CD4-positive, alpha-beta T cell treated with Interleukin-6 at 100 ng/mL for 8 hours (primary cell): ENCODE measurements at regions not wholly inside any gene's neighbourhood (a gene's known extent, or its start where the extent isn't known, plus 50 kb on each side); places are given as distances from the start of the nearest gene placed in this dataset.

Experiments
- DNase-seq: peaks from one replicate; pipeline ENCODE4 v3.0.0-alpha.2; 2020; ENCODE audit warnings: mixed read lengths, low spot score

- no peak for DNase-seq
Measured at GRCh38 chr5:2184563-2185540, 302.1 kb upstream of the IRX4 start.

- DNase-seq = no peak
Measured at GRCh38 chr5:2184026-2184366, 301.3 kb upstream of the IRX4 start.

- DNase-seq = no peak
Measured at GRCh38 chr5:2183154-2184025, 300.7 kb upstream of the IRX4 start.

GRCh38 chr5:2182020-2182419 is 299.3 kb upstream of the IRX4 start:
- DNase-seq = no peak

GRCh38 chr5:2181557-2181956 is 298.8 kb upstream of the IRX4 start:
- no peak for DNase-seq

- no peak for DNase-seq
Measured at GRCh38 chr5:2181149-2181548, 298.4 kb upstream of the IRX4 start.

- no peak for DNase-seq
Measured at GRCh38 chr5:2180456-2180855, 297.7 kb upstream of the IRX4 start.

- DNase-seq = no peak
Measured at GRCh38 chr5:2179861-2180260, 297.1 kb upstream of the IRX4 start.

GRCh38 chr5:2178528-2178927 is 295.8 kb upstream of the IRX4 start:
- DNase-seq = no peak

GRCh38 chr5:2178071-2178477 is 295.3 kb upstream of the IRX4 start:
- no peak for DNase-seq

GRCh38 chr5:2177244-2177643 is 294.5 kb upstream of the IRX4 start:
- no peak for DNase-seq

GRCh38 chr5:2176581-2176980 is 293.9 kb upstream of the IRX4 start:
- no peak for DNase-seq

- no peak for DNase-seq
Measured at GRCh38 chr5:2175842-2176404, 293.2 kb upstream of the IRX4 start.

GRCh38 chr5:2175041-2175440 is 292.3 kb upstream of the IRX4 start:
- no peak for DNase-seq

GRCh38 chr5:2174538-2174937 is 291.8 kb upstream of the IRX4 start:
- no peak for DNase-seq

GRCh38 chr5:2173151-2173834 is 290.6 kb upstream of the IRX4 start:
- DNase-seq = no peak

GRCh38 chr5:2172471-2172870 is 289.7 kb upstream of the IRX4 start:
- DNase-seq = no peak

GRCh38 chr5:2170761-2171160 is 288.0 kb upstream of the IRX4 start:
- DNase-seq = no peak

GRCh38 chr5:2169850-2170760 is 287.4 kb upstream of the IRX4 start:
- no peak for DNase-seq

GRCh38 chr5:2169430-2169808 is 286.7 kb upstream of the IRX4 start:
- DNase-seq = no peak
